ENCODE measurements at regions not wholly inside any gene's neighbourhood (a gene's known extent, or its start where the extent isn't known, plus 50 kb on each side); places are given as distances from the start of the nearest gene placed in this dataset.

DNA sequence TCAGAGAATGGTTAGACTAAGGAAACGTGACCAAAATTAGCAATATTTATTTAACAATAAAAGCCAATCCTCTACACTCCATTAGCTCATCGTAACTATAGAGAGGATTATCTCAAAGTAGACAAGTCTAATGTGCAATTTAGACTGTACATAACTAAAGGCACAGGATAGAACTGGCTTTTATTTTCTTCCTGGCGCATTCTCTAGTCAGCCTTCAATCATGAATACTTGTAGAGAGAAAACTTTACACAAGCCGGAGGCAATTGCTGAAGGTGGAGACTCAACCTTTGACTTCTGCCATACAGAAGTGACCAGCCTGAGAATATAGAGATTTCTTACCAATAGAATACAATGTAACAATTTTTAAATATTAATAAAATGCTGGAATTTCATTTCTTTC, 777.9 kb downstream of the LTN1 start:
- TF ChIP-seq POLR2A (IDR thresholded peaks at IDR 0.05; ENCODE audit: extremely low read depth, insufficient read length) (no peak), CTCF (IDR thresholded peaks at IDR 0.05; ENCODE audit: low read depth, low read length) (no peak)
- TF ChIP-seq, protein P1, sequence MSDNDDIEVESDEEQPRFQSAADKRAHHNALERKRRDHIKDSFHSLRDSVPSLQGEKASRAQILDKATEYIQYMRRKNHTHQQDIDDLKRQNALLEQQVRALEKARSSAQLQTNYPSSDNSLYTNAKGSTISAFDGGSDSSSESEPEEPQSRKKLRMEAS (IDR thresholded peaks at IDR 0.05; ENCODE audit: low read depth, low read length): no peak

All from NB4 (cell line).